ENCODE measurements at regions not wholly inside any gene's neighbourhood (a gene's known extent, or its start where the extent isn't known, plus 50 kb on each side); places are given as distances from the start of the nearest gene placed in this dataset.
"Not testable (repeated sequence)": the region's sequence is repeated elsewhere in the genome, so short reads cannot be mapped to it uniquely, and the experiment has no call there.

DNA sequence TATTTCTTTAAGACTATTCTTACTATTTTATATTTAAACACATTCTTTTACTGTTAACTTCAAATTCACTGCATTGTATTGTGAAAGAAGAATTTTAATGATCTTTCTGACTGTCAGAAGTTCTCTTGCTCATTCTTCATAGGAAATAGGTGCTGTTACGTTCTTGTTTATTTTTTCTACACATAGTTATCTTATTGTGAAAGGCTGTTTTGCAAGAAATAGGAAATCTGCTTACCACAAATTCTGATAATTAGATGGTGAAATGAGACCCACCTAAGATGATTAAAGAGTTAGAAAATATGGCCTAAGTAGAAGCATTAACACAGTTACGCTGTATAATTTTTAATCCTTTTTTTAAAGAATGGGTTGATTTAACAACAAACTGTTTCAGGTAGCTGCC, 316.1 kb upstream of the ZFP42 start:
- TF ChIP-seq CTCF (IDR thresholded peaks at IDR 0.05; ENCODE audit: low read depth, low read length, missing control alignments), result no peak
- Histone ChIP-seq H3K4me3 (ENCODE audit: low read depth, low read length) (no peak overlapping the region), H3K36me3 (replicated peaks) (no peaks in the 10 kb centered on the region), H3K27ac (no peak overlapping the region), H3K27me3 (replicated peaks) (no peaks in the 10 kb centered on the region)
- in situ Hi-C loops (cut with HindIII; ENCODE audit: low pct_ligation_motif_present, low sequenced_read_pairs), result no loop called here
- DNase-seq, result no peak

- no peak overlapping the region for H3K27ac ChIP-seq
- TF ChIP-seq CTCF (IDR thresholded peaks at IDR 0.05; ENCODE audit: low read depth, low read length, missing control alignments), result no peak
- H3K27me3 ChIP-seq (replicated peaks), result no peaks in the 10 kb centered on the region
- H3K4me3 ChIP-seq (ENCODE audit: low read depth, low read length), result no peak overlapping the region
- H3K36me3 ChIP-seq (replicated peaks), result no peaks in the 10 kb centered on the region
- in situ Hi-C loops (cut with HindIII; ENCODE audit: low pct_ligation_motif_present, low sequenced_read_pairs), result no loop called here
- no peak for DNase-seq
Observed at GRCh38 chr4:187685247-187685646, 310.3 kb upstream of the ZFP42 start.

DNA sequence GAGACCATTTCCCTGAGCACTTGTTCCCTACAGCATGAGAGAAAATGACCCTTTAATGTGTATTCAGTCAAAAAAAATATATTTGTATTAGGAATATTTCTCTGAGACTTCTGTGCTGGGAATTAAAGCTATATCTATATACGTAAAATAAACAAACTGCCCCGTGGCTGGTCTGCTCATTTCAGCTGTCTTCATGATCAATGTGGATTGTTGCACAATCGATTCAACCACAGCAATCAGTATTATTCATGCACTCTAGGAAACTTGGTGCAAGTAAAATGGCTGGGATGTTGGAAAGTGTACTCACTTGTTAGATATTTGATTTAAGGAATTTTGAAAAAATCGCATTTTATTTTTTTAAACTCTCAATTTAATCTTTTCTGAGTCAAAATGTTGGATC, 307.9 kb upstream of the ZFP42 start:
- no peak for TF ChIP-seq CTCF (IDR thresholded peaks at IDR 0.05; ENCODE audit: low read depth, low read length, missing control alignments)
- in situ Hi-C loops (cut with HindIII; ENCODE audit: low pct_ligation_motif_present, low sequenced_read_pairs), result no loop called here
- Histone ChIP-seq H3K27ac (no peak overlapping the region), H3K4me3 (ENCODE audit: low read depth, low read length) (no peak overlapping the region), H3K27me3 (replicated peaks) (no peaks in the 10 kb centered on the region), H3K36me3 (replicated peaks) (no peaks in the 10 kb centered on the region)
- DNase-seq, result no peak

DNA sequence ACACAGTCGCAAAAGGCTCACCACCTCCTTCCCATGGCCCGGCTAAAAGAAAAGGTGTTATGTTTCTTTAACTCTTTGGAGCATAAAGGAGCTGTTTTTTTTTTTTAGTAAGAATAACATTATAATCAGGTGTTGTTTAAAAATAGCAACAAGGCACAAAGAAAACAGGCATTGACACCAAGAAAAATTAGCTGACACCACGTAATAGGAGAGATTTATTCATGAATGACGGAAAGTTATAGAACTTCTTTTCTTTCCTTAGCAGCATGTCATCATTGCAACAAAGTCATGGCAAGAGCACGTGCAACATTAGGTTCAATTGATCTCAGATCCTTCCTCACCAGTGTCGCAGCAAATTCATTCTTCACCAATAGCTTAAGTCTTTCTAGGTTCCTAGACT, 302.9 kb upstream of the ZFP42 start:
- Histone ChIP-seq H3K36me3 (replicated peaks) (no peaks in the 10 kb centered on the region), H3K4me3 (ENCODE audit: low read depth, low read length) (no peak overlapping the region), H3K27me3 (replicated peaks) (no peaks in the 10 kb centered on the region), H3K27ac (no peak overlapping the region)
- TF ChIP-seq CTCF (IDR thresholded peaks at IDR 0.05; ENCODE audit: low read depth, low read length, missing control alignments), result no peak
- in situ Hi-C loops (cut with HindIII; ENCODE audit: low pct_ligation_motif_present, low sequenced_read_pairs), result no loop called here
- no peak for DNase-seq

GRCh38 chr4:187695531-187695930, 300.0 kb upstream of the ZFP42 start:
- H3K4me3 ChIP-seq (ENCODE audit: low read depth, low read length); H3K27me3 ChIP-seq (replicated peaks); DNase-seq; H3K36me3 ChIP-seq (replicated peaks); in situ Hi-C loops (cut with HindIII; ENCODE audit: low pct_ligation_motif_present, low sequenced_read_pairs); H3K27ac ChIP-seq: not testable (repeated sequence)

- H3K4me3 ChIP-seq (ENCODE audit: low read depth, low read length), result no peak overlapping the region
- H3K27ac ChIP-seq, result no peak overlapping the region
- TF ChIP-seq CTCF (IDR thresholded peaks at IDR 0.05; ENCODE audit: low read depth, low read length, missing control alignments), result no peak
- in situ Hi-C loops (cut with HindIII; ENCODE audit: low pct_ligation_motif_present, low sequenced_read_pairs), result no loop called here
- no peak for DNase-seq
- no peaks in the 10 kb centered on the region for H3K27me3 ChIP-seq (replicated peaks)
- H3K36me3 ChIP-seq (replicated peaks), result no peaks in the 10 kb centered on the region
Observed at GRCh38 chr4:187711586-187711985, 284.0 kb upstream of the ZFP42 start.
